ENCODE measurements at regions not wholly inside any gene's neighbourhood (a gene's known extent, or its start where the extent isn't known, plus 50 kb on each side); places are given as distances from the start of the nearest gene placed in this dataset.

GRCh38 chr5:148950471-148950863, 112.4 kb downstream of the SH3TC2 start (continued):
- no peak for TF ChIP-seq CHD7 (IDR thresholded peaks at IDR 0.05; ENCODE audit: insufficient replicate concordance, low read length)
- no peak for TF ChIP-seq CBX5 (IDR thresholded peaks at IDR 0.05; ENCODE audit: low read depth, low read length)
- TF ChIP-seq RAD21 (IDR thresholded peaks at IDR 0.05 in 1 of 2, conservative IDR thresholded peaks at IDR 0.05 in 1 of 2; ENCODE audit: low read depth in 2 of 2, low read length in 2 of 2), result no peak
- no peak for TF ChIP-seq CEBPB (IDR thresholded peaks at IDR 0.05; ENCODE audit: low read depth, low read length)
- TF ChIP-seq RXRA (IDR thresholded peaks at IDR 0.05; ENCODE audit: insufficient read depth, low read depth, low read length), result no peak
- TF ChIP-seq POLR2A (IDR thresholded peaks at IDR 0.05; ENCODE audit: control extremely low read depth in 1 of 2, low read depth in 2 of 2, low read length in 2 of 2), result no peak
- TF ChIP-seq GTF2F1 (IDR thresholded peaks at IDR 0.05; ENCODE audit: borderline replicate concordance, low read depth, low read length), result no peak
- no peak for TF ChIP-seq NRF1 (IDR thresholded peaks at IDR 0.05; ENCODE audit: low read depth, low read length)
- TF ChIP-seq E2F6 (IDR thresholded peaks at IDR 0.05), result no peak
- no peak for TF ChIP-seq CHD1 (IDR thresholded peaks at IDR 0.05; ENCODE audit: low read depth, low read length)

All from H1 (cell line).